Globus pallidus (tissue), 1 donor: ENCODE measurements at regions not wholly inside any gene's neighbourhood (a gene's known extent, or its start where the extent isn't known, plus 50 kb on each side); places are given as distances from the start of the nearest gene placed in this dataset.

ENCODE experiments used
- DNase-seq: peaks from one replicate; pipeline ENCODE4 v3.0.0-alpha.2; 2015; ENCODE audit warnings: low spot score

DNA sequence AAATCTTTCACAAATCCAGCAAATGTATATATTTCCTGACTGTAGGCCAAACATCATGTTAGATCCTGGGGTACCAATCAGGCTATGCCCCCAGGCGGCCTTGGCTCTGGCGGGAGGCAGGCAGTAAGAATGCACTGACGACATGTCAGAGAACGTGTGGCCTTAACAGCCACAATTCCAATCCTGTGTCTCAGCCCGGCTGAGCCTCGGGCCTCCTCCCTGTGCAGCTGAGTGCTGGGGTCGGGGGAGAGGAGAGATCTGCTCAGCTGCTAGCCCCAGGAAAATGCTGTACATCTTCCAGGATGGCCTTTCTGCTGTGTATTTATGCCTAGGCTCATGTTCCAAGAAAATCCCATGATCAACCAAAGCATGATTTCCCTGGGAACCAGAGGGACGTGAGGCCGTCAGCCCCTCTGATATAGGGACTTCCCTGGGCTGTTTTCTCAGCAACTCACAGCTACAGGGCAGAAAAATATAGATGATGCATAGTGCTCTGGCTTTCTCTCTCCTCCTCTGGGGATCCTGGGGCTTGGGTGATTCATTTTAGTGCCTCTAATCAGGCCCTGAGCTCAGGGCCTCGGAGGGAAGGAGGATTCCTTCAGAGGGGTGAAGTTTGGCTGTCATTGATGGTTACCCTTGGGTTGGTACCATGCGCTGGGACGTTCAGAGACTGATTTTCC lies 604.0 kb downstream of the HS3ST4 start:
- no peak for DNase-seq

GRCh38 chr16:26301516-26301915 lies 609.8 kb downstream of the HS3ST4 start:
- DNase-seq = no peak

- no peak for DNase-seq
Observed at GRCh38 chr16:26316683-26317464, 625.1 kb downstream of the HS3ST4 start.

GRCh38 chr16:26317885-26318284 lies 626.1 kb downstream of the HS3ST4 start:
- no peak for DNase-seq

GRCh38 chr16:26330654-26331053 lies 638.9 kb downstream of the HS3ST4 start:
- no peak for DNase-seq

- DNase-seq = peak; percentile 43
Observed at GRCh38 chr16:26334218-26335111, 642.7 kb downstream of the HS3ST4 start.

- DNase-seq = no peak
Observed at GRCh38 chr16:26335236-26335853, 643.6 kb downstream of the HS3ST4 start.

DNA sequence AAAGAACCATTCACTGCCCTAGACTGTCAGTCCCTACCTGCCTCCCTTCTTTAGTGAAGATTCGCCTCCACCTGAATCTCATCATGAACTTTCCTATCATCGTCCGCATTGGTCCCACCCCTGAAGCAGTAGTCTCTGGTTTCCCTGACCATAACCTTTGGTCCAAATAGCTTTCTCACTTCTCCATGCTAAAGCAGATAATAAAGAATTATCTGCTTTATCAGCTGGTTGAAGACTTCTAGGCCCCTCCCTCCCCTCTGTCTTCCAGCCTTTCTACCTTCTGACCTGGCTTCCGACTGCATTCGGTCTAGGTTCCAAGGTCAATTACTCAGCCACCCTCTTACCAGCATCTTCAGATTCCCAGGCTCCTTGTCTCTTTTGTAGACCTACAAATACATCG lies 650.9 kb downstream of the HS3ST4 start:
- DNase-seq = no peak

- no peak for DNase-seq
Observed at GRCh38 chr16:26344240-26344776, 652.5 kb downstream of the HS3ST4 start.

GRCh38 chr16:26344976-26345375 lies 653.2 kb downstream of the HS3ST4 start:
- no peak for DNase-seq

DNA sequence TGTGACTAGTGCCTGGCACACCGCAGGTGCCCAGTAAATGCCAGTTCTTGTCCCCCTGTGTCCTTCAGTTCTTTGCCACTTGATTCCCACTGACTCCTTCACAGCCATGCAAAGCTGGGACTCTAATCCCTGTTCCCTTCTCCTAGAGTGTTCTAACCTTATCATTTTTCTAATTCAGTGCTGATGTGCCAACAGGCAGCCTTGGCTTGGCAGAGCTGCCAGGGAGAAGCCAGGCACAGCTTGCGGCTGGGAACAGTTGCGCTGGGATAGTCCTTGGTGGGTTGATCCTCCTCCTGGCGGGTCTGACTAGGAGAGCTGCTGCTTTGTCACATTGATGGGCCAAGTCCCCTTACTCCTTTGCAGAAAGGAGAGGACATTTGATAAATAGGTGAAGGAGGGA lies 654.2 kb downstream of the HS3ST4 start:
- DNase-seq = no peak

DNA sequence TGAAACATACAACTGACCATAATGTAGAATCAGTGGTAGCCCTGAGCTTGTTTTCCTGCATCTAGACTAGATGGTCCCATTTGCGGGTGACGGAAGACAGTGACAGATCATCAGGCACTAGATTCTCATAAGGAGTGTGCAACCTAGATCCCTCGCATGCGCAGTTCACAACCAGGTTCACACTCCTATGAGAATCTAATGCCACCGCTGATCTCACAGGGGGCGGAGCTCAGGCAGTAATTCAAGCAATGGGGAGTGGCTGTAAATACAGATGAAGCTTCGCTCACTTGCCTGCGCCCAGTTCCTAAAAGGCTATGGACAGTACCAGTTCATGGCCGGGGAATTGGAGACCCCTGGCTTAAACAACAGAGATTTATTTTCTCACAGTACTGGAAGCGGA lies 656.3 kb downstream of the HS3ST4 start:
- DNase-seq = no peak

- no peak for DNase-seq
Observed at GRCh38 chr16:26360867-26361266, 669.1 kb downstream of the HS3ST4 start.

GRCh38 chr16:26363581-26363980 lies 671.8 kb downstream of the HS3ST4 start:
- DNase-seq = no peak

DNA sequence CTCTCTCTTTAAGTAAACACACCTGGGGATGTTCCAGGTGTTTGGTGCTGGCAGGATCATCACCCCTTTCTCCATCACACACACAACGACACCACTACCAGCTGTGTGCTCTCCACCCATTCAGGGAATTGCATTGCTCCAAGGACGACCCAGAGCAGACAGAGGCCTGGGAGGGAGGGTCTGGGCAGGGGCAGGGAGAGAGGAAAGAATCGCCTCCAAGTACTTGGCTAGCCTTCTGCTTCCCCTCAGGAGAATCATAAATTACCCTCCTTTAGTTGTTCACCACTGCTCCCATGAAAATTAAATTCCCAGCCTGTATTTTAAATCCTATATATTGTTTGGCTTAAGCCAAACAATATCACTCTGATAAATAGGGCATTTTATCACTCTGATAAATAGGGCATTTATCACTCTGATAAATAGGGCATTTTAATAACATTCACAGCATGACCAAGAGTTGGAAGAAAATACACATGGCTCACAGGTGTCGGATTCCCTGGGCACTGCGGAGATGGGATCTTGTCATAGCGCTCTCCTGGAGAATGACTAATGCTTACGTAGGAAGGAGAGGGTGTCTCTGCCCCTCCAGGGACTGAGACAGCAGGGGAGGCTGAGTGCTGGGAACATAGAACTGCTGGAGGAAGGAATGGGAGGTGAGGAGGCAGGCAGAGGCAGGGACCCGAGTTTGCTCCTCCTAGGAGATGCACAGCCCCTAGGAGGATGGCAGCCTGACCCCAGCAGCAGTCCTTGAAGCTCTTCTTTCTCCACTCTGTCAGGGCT lies 673.6 kb downstream of the HS3ST4 start:
- no peak for DNase-seq

DNA sequence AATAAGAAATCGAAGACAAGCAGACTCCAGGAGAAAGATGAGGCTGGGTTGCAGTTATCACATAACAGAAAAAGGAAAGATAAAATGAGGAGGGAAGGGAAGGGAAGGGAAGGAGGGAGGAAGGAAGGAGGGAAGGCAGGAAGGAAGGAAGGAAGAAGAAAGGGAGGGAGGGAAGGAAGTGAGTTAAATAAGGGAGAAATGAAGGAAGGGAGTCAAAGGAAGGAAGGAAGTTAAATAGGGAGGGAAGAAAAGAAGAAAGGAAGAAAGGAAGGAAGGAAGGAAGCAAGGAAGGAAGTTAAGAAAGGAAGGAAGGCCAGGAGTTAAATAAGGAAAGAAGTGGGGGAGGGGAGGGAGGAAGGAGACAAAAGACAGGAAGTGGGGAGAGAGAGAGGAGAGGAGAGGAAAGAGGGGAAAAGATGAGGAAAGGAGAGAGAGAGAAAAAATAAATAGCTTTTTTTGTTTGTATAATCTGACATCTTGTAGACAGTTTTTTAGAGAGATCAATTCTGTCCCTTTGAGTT lies 679.6 kb downstream of the HS3ST4 start:
- DNase-seq = no peak

GRCh38 chr16:26374279-26374925 lies 682.6 kb downstream of the HS3ST4 start:
- no peak for DNase-seq

DNA sequence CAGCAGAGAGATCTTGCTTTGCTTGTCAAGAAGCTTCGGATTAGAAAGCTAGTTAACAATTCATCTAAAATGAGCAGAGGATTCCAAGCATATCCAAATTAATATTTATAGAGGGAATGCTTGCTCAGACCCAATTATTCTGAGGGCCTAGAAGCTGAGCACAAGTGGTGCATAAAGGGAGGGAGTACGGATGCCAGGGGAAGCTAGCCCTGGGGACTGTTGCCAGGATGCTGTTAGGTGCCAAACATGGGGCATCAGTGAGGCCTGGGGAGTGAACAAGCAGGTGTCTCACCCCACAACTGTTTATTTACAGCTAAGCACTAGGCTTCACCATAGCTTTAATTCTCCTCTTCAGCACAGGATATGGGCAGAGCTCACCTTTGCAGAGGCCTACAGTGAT lies 684.1 kb upstream of the C16orf82 start:
- no peak for DNase-seq

GRCh38 chr16:26386096-26386495 lies 680.6 kb upstream of the C16orf82 start:
- no peak for DNase-seq

DNA sequence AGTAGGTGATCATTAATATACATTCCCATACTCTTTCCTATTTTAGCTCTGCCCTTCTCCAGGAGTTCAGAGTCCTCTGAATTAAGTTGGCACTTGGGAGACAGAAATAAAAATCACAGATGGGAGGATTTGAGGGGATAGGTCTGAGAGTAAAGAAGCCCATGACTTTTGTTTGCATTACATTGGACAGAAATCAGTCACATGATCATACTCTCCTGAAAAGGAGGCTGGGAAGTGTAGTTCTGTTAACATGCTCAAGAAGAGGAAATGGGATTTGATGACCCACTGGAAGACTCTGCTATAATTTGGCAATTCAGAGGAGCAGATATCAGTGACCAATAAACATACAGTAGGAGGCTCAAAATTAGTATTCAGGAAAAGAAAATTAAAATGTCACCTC lies 674.9 kb upstream of the C16orf82 start:
- DNase-seq = no peak
